Nephron (organoid): ENCODE measurements at regions not wholly inside any gene's neighbourhood (a gene's known extent, or its start where the extent isn't known, plus 50 kb on each side); places are given as distances from the start of the nearest gene placed in this dataset.
A peak's percentile ranks its signal among the peaks of the same experiment; 100 is the strongest.

Experiments
- H3K27ac Mint-ChIP-seq, 3 experiments: 2 replicates each; pipeline ENCODE4 v1.8.0; 2020; ENCODE audit warnings: mixed read lengths in 3 of 3, mild to moderate bottlenecking in 2 of 3, moderate library complexity in 1 of 3
- H3K27me3 Mint-ChIP-seq: 2 replicates; pipeline ENCODE4 v1.8.0; 2021; ENCODE audit warnings: low read depth, mild to moderate bottlenecking, moderate library complexity, mixed read lengths
- H3K36me3 Mint-ChIP-seq: 2 replicates; pipeline ENCODE4 v1.8.0; 2020; ENCODE audit warnings: low read depth, mixed read lengths
- H3K4me1 Mint-ChIP-seq: 2 replicates; pipeline ENCODE4 v1.8.0; 2020; ENCODE audit warnings: mixed read lengths
- H3K4me3 Mint-ChIP-seq, 3 experiments: 2 replicates each; pipeline ENCODE4 v1.8.0; 2020; ENCODE audit warnings: mild to moderate bottlenecking in 3 of 3, mixed read lengths in 3 of 3, moderate library complexity in 2 of 3
- H3K9me3 Mint-ChIP-seq: 2 replicates; pipeline ENCODE4 v1.8.0; 2020; ENCODE audit warnings: mixed read lengths
- CTCF ChIP-seq, 3 experiments: fragments of 200-600 bp; sonication (generic); IDR thresholded peaks; one replicate each; pipeline ENCODE4 v1.5.0; 2021; ENCODE audit warnings: antibody characterized with exemption in 3 of 3; ENCODE audit not compliant: unreplicated experiment in 3 of 3

DNA sequence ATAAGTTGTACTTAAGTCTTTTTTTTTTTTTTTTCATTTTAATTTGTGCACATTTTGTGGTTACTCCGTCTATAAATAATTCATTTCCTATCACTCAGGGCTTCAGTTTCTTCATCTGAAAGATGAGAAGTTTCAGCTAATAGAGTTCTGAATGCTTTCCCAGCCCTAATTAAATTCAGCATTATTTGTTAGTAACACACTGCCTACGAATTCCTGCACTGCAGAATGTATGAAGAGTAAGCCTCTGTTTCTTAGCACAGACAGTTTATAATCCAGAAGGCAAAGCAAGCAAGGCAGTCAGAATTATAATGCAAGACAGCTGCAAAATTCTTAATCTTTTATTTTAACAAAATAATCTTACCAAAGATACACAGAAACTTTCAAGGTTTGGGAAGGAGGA, 138.0 kb upstream of the GHR start:
- no peaks in the 10 kb centered on the region for H3K4me1 Mint-ChIP-seq
- TF ChIP-seq CTCF (IDR thresholded peaks at IDR 0.05; ENCODE audit: unreplicated experiment in 3 of 3) = no peak
- H3K27me3 Mint-ChIP-seq = no peaks in the 10 kb centered on the region
- H3K4me3 Mint-ChIP-seq = no peak overlapping the region
- H3K27ac Mint-ChIP-seq = no peak overlapping the region
- H3K36me3 Mint-ChIP-seq = no peaks in the 10 kb centered on the region
- no peaks in the 10 kb centered on the region for H3K9me3 Mint-ChIP-seq

- H3K36me3 Mint-ChIP-seq = no peaks in the 10 kb centered on the region
- no peak overlapping the region for H3K4me3 Mint-ChIP-seq
- no peak for TF ChIP-seq CTCF (IDR thresholded peaks at IDR 0.05; ENCODE audit: unreplicated experiment in 3 of 3)
- H3K4me1 Mint-ChIP-seq = peaks cover 9% of the 10 kb centered on the region
- H3K27ac Mint-ChIP-seq = no peak overlapping the region
- peaks cover 10% of the 10 kb centered on the region for H3K9me3 Mint-ChIP-seq
- no peaks in the 10 kb centered on the region for H3K27me3 Mint-ChIP-seq
Observed at GRCh38 chr5:42300496-42300895, 122.7 kb upstream of the GHR start.

DNA sequence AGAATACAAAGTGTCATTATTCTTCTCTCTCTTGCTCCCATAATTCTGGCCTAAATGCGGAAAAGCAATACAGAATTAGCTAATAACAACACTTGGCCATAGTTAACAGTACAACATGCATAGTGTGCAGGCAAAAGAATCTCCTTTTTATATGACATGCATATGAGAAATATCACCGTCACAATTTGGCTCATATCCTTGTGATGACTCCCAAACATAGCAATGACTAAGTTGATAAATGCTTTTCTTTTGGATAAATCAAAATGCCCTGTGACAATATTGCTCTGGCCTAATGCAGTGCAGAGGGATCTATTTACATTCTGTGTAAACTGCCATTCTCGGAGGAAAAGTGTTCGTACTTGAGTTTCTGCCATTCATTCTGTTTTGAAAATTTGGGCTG, 121.9 kb upstream of the GHR start:
- Mint-ChIP-seq H3K9me3 (peaks cover 8% of the 10 kb centered on the region), H3K36me3 (no peaks in the 10 kb centered on the region), H3K4me1 (peaks cover 9% of the 10 kb centered on the region), H3K27me3 (no peaks in the 10 kb centered on the region), H3K27ac (no peak overlapping the region), H3K4me3 (no peak overlapping the region)
- TF ChIP-seq CTCF (IDR thresholded peaks at IDR 0.05; ENCODE audit: unreplicated experiment in 3 of 3) = no peak

DNA sequence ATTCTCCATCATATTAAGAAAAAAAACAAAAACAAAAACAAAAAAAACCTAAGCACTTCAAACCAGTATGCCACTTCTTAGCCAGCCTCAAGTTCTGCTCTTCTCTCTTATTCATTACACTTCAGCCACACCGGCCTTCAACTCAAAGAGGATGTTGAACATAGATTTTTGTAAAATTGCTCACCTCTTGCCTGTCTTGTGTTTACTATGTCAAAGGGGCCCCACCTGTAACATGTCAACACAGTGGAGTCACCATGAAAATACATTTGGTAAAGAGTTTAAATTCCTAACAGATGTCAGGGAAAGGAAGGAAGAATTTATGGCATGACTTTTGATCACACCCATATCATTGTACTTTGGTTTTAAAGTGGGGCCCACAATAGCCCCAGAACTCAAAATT, 121.1 kb upstream of the GHR start:
- no peak for TF ChIP-seq CTCF (IDR thresholded peaks at IDR 0.05; ENCODE audit: unreplicated experiment in 3 of 3)
- Mint-ChIP-seq H3K36me3 (no peaks in the 10 kb centered on the region), H3K9me3 (peaks cover under 1% of the 10 kb centered on the region), H3K27ac (no peak overlapping the region), H3K27me3 (no peaks in the 10 kb centered on the region), H3K4me1 (peaks cover 9% of the 10 kb centered on the region), H3K4me3 (no peak overlapping the region)

DNA sequence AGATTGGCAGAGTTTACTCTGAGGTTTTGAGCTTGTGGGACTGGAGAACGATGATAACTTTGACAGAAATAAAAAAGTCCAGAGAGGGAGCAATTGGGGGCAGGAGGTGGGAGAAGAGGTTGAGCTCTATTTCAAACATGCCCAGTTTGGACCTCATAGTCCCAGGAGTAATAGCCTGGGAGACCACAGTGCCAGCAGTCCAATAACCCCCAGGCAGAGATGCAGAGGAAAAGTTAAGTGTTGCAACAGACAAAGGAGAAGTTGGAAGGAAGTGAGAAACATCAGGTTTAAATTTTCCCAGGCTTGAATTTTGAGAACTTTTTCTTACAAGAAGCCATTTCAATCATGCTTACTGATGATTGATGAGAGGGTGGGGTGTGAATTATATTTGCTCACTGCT, 117.0 kb upstream of the GHR start:
- Mint-ChIP-seq H3K36me3 (no peaks in the 10 kb centered on the region), H3K27ac (peak overlapping the region in 1 of 3 experiments; percentile 7), H3K4me3 (no peak overlapping the region), H3K9me3 (no peaks in the 10 kb centered on the region), H3K27me3 (no peaks in the 10 kb centered on the region), H3K4me1 (peaks cover 6% of the 10 kb centered on the region)
- no peak for TF ChIP-seq CTCF (IDR thresholded peaks at IDR 0.05; ENCODE audit: unreplicated experiment in 3 of 3)

- no peak for TF ChIP-seq CTCF (IDR thresholded peaks at IDR 0.05; ENCODE audit: unreplicated experiment in 3 of 3)
- Mint-ChIP-seq H3K4me3 (no peak overlapping the region), H3K4me1 (no peaks in the 10 kb centered on the region), H3K9me3 (no peaks in the 10 kb centered on the region), H3K27me3 (no peaks in the 10 kb centered on the region), H3K36me3 (no peaks in the 10 kb centered on the region), H3K27ac (no peak overlapping the region)
Observed at GRCh38 chr5:42309865-42310264, 113.4 kb upstream of the GHR start.
